ENCODE measurements at regions not wholly inside any gene's neighbourhood (a gene's known extent, or its start where the extent isn't known, plus 50 kb on each side); places are given as distances from the start of the nearest gene placed in this dataset.
A peak's percentile ranks its signal among the peaks of the same experiment; 100 is the strongest.
"Not testable (repeated sequence)": the region's sequence is repeated elsewhere in the genome, so short reads cannot be mapped to it uniquely, and the experiment has no call there.

DNA sequence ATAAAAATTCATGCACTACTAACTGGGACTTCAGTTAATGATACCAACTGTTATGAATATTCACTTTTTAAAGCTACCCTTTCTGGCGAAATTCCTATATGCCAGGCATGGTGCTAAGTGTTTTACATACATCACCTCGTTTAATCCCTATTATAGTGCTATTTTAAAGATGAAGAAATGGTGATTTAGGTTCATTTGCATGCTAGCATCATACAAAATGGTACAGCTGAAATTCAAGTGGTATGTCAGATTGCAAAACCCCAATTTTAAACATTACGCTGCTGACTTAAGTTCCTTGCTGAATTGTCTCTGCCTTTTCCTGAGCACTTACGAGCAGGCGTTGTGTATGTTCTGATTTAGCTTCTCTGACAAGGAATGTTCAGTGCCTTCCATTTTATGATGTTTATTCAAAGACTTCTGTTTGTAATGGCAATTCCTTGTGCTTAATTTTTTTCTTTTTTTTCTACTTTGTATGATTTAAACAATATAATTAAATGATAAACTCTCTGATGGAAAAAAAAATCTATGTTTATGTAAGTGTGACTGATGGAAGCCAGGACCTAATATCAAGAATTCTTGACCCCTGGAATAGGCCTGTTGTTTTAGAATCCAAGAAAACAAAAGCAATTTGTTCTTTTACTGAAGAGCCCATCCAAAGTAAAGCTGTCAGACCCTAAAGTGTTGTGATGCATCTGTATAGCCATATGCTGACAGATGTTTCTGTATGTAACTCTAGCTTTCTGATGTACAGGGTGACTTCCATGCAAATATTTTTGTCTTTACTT is 148.1 kb downstream of the PCDH7 start:
- Histone ChIP-seq H3K4me2 (peak overlapping the region; percentile 46), H3K4me1 (ENCODE audit: insufficient read depth) (peaks cover 20% of the 10 kb centered on the region), H3K36me3 (replicated peaks; ENCODE audit: insufficient read depth, low read depth) (no peaks in the 10 kb centered on the region), H3K79me2 (peaks cover 3% of the 10 kb centered on the region), H3K27me3 (no peaks in the 10 kb centered on the region), H2AFZ (no peak overlapping the region), H3K9me3 (ENCODE audit: low read depth) (no peaks in the 10 kb centered on the region), H4K20me1 (ENCODE audit: insufficient read depth, poor library complexity, severe bottlenecking) (no peaks in the 10 kb centered on the region), H3K9me2 (replicated peaks; ENCODE audit: insufficient read depth) (no peaks in the 10 kb centered on the region), H3K4me3 (no peak overlapping the region), H3K27ac (peak overlapping the region; percentile 70)
- 54% methylated on average over 5 of the region's 5 CpGs for WGBS (ENCODE audit: low lambda C conversion rate, missing lambda C conversion rate)
- TF ChIP-seq EZH2 (IDR thresholded peaks at IDR 0.05; ENCODE audit: borderline replicate concordance) (no peak), EZH2phosphoT487 (IDR thresholded peaks at IDR 0.05; ENCODE audit: low read depth, severe bottlenecking, unreplicated experiment) (no peak)
- DNase-seq (ENCODE audit: low spot score): no peak

DNA sequence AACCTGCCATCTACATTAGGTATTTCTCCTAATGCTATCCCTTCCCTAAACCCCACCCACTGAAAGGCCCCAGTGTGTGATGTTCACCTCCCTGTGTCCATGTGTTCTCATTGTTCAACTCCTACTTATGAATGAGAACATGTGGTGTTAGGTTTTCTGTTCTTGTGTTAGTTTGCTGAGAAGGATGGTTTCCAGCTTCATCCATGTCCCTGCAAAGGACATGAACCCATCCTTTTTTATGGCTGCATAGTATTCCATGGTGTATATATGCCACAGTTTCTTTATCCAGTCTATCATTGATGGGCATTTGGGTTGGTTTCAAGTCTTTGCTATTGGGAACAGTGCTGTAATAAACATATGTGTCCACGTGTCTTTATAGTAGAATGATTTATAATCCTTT is 149.2 kb downstream of the PCDH7 start:
- H3K36me3 ChIP-seq (replicated peaks; ENCODE audit: insufficient read depth, low read depth); DNase-seq (ENCODE audit: low spot score); H3K9me2 ChIP-seq (replicated peaks; ENCODE audit: insufficient read depth); H3K4me2 ChIP-seq; H2AFZ ChIP-seq; H3K79me2 ChIP-seq; H3K9me3 ChIP-seq (ENCODE audit: low read depth); H3K27me3 ChIP-seq; H4K20me1 ChIP-seq (ENCODE audit: insufficient read depth, poor library complexity, severe bottlenecking); H3K4me3 ChIP-seq; H3K27ac ChIP-seq: not testable (repeated sequence)
- H3K4me1 ChIP-seq (ENCODE audit: insufficient read depth): peaks cover 20% of the 10 kb centered on the region
- 90% methylated on average over 1 of the region's 1 CpG for WGBS (ENCODE audit: low lambda C conversion rate, missing lambda C conversion rate)

DNA sequence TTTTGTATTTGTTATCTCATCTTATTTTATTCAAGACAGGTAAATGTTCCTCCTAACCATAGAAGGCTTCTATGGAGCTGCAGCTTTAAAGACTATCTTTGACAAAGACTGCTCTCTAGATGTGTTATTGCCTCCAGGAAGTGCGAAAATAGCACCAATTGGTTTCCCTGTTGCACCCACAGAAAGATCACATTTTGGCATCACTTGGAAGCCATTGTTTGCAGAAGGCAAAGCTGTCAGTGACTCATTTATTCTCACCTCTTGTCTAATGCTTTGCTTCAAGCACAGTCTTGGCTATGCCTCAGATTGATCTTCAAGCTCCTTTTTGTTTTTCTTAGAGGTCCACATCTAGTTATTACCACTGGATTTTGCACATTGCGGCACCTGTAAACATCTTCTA is 150.3 kb downstream of the PCDH7 start:
- Histone ChIP-seq H3K27ac (no peak overlapping the region), H3K4me3 (no peak overlapping the region), H3K36me3 (replicated peaks; ENCODE audit: insufficient read depth, low read depth) (no peaks in the 10 kb centered on the region), H3K9me2 (replicated peaks; ENCODE audit: insufficient read depth) (no peaks in the 10 kb centered on the region), H2AFZ (no peak overlapping the region), H3K4me2 (no peak overlapping the region), H3K79me2 (peaks cover 9% of the 10 kb centered on the region), H3K9me3 (ENCODE audit: low read depth) (no peaks in the 10 kb centered on the region), H3K27me3 (no peaks in the 10 kb centered on the region), H3K4me1 (ENCODE audit: insufficient read depth) (peaks cover 20% of the 10 kb centered on the region), H4K20me1 (ENCODE audit: insufficient read depth, poor library complexity, severe bottlenecking) (no peaks in the 10 kb centered on the region)
- 91% methylated on average over 2 of the region's 2 CpGs for WGBS (ENCODE audit: low lambda C conversion rate, missing lambda C conversion rate)
- no peak for DNase-seq (ENCODE audit: low spot score)
- TF ChIP-seq EZH2phosphoT487 (IDR thresholded peaks at IDR 0.05; ENCODE audit: low read depth, severe bottlenecking, unreplicated experiment): no peak
- TF ChIP-seq, protein P1, sequence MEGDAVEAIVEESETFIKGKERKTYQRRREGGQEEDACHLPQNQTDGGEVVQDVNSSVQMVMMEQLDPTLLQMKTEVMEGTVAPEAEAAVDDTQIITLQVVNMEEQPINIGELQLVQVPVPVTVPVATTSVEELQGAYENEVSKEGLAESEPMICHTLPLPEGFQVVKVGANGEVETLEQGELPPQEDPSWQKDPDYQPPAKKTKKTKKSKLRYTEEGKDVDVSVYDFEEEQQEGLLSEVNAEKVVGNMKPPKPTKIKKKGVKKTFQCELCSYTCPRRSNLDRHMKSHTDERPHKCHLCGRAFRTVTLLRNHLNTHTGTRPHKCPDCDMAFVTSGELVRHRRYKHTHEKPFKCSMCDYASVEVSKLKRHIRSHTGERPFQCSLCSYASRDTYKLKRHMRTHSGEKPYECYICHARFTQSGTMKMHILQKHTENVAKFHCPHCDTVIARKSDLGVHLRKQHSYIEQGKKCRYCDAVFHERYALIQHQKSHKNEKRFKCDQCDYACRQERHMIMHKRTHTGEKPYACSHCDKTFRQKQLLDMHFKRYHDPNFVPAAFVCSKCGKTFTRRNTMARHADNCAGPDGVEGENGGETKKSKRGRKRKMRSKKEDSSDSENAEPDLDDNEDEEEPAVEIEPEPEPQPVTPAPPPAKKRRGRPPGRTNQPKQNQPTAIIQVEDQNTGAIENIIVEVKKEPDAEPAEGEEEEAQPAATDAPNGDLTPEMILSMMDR (IDR thresholded peaks at IDR 0.05; ENCODE audit: poor library complexity): no peak
- TF ChIP-seq EZH2 (IDR thresholded peaks at IDR 0.05; ENCODE audit: borderline replicate concordance): no peak

DNA sequence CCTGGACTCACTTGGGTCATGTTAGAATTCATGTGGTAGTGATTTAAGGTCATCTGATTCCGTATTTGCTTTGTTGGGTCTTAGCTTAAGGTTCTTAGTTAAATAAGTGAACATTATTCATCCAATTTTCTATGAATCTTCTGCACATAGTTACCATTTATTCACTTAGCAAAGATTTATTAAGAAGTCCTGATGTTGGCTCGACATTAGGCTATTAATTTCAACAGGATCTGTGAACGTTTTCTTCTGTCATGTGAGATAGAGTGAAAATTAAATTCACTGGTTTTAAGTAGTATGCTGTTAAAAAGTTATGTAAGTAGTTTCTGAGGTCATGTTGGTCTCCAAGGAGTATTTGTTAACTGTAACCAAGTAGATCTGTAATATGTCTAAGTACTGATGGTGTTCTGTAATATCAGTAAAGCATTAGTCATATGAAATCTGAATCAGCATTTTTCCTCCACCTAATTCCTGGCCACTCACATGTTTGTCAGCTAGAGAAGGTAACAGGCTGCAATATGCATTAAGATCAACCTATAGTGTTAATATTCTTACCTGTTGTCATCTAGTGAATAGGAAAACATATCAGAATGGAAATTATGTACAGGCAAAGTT is 155.6 kb downstream of the PCDH7 start:
- no peaks in the 10 kb centered on the region for H3K9me2 ChIP-seq (replicated peaks; ENCODE audit: insufficient read depth)
- no peak overlapping the region for H3K4me3 ChIP-seq
- 74% methylated on average over 3 of the region's 3 CpGs for WGBS (ENCODE audit: low lambda C conversion rate, missing lambda C conversion rate)

More for the DNA sequence above, 155.6 kb downstream of the PCDH7 start:
- DNase-seq (ENCODE audit: low spot score): no peak
- H3K9me3 ChIP-seq (ENCODE audit: low read depth): no peaks in the 10 kb centered on the region
- H3K4me1 ChIP-seq (ENCODE audit: insufficient read depth): no peaks in the 10 kb centered on the region
- H3K4me2 ChIP-seq: no peak overlapping the region
- peaks cover 11% of the 10 kb centered on the region for H3K79me2 ChIP-seq
- H3K36me3 ChIP-seq (replicated peaks; ENCODE audit: insufficient read depth, low read depth): no peaks in the 10 kb centered on the region
- H3K27me3 ChIP-seq: no peaks in the 10 kb centered on the region
- H3K27ac ChIP-seq: no peak overlapping the region
- no peaks in the 10 kb centered on the region for H4K20me1 ChIP-seq (ENCODE audit: insufficient read depth, poor library complexity, severe bottlenecking)
- H2AFZ ChIP-seq: no peak overlapping the region
- TF ChIP-seq, protein P1 (IDR thresholded peaks at IDR 0.05; ENCODE audit: poor library complexity): no peak
- TF ChIP-seq EZH2 (IDR thresholded peaks at IDR 0.05; ENCODE audit: borderline replicate concordance) (no peak), EZH2phosphoT487 (IDR thresholded peaks at IDR 0.05; ENCODE audit: low read depth, severe bottlenecking, unreplicated experiment) (no peak)
